MM.1S (cell line): ENCODE measurements at regions not wholly inside any gene's neighbourhood (a gene's known extent, or its start where the extent isn't known, plus 50 kb on each side); places are given as distances from the start of the nearest gene placed in this dataset.

Experiments
- DNase-seq: peaks from one replicate; pipeline ENCODE4 v3.0.0-alpha.2; 2015
- H2AFZ ChIP-seq: fragments of 300-600 bp; sonication (generic); 2 replicates; pipeline ENCODE4 v1.6.0; 2016; ENCODE audit warnings: antibody characterized with exemption, low read length
- H3F3A ChIP-seq: fragments of 300-600 bp; sonication (generic); 2 replicates; pipeline ENCODE4 v1.6.1; 2016; ENCODE audit warnings: mild to moderate bottlenecking, antibody characterized with exemption, low read length, moderate library complexity, mixed read lengths; ENCODE audit not compliant: insufficient read depth
- H3K27ac ChIP-seq: fragments of 300-600 bp; sonication (generic); 2 replicates; pipeline ENCODE4 v1.5.1; 2016; ENCODE audit warnings: mild to moderate bottlenecking, low read length
- H3K27me3 ChIP-seq: fragments of 300-600 bp; sonication (generic); replicated peaks from 2 replicates; pipeline ENCODE4 v1.6.0; 2016; ENCODE audit warnings: low read length; ENCODE audit not compliant: insufficient read depth
- H3K36me3 ChIP-seq: fragments of 300-600 bp; sonication (generic); replicated peaks from 2 replicates; pipeline ENCODE4 v1.6.1; 2016; ENCODE audit warnings: mild to moderate bottlenecking, low read length, mixed read lengths; ENCODE audit not compliant: insufficient read depth
- H3K4me1 ChIP-seq: fragments of 300-600 bp; sonication (generic); 2 replicates; pipeline ENCODE4 v1.6.1; 2016; ENCODE audit warnings: low read length, mixed read lengths
- H3K4me2 ChIP-seq: fragments of 300-600 bp; sonication (generic); 2 replicates; pipeline ENCODE4 v1.6.0; 2016; ENCODE audit warnings: low read depth, low read length
- H3K4me3 ChIP-seq: fragments of 300-600 bp; sonication (generic); 2 replicates; pipeline ENCODE4 v1.5.1; 2016; ENCODE audit warnings: low read length, mixed read lengths
- H3K79me2 ChIP-seq: fragments of 300-600 bp; sonication (generic); 2 replicates; pipeline ENCODE4 v1.6.1; 2016; ENCODE audit warnings: mixed run types, low read length, mixed read lengths
- H3K9ac ChIP-seq: fragments of 300-600 bp; sonication (generic); 2 replicates; pipeline ENCODE4 v1.6.1; 2016; ENCODE audit warnings: low read length, mixed read lengths
- H3K9me2 ChIP-seq: fragments of 300-600 bp; sonication (generic); replicated peaks from 2 replicates; pipeline ENCODE4 v1.6.1; 2016; ENCODE audit warnings: mild to moderate bottlenecking, low read length, mixed read lengths; ENCODE audit not compliant: insufficient read depth
- H3K9me3 ChIP-seq: fragments of 300-600 bp; sonication (generic); replicated peaks from 2 replicates; pipeline ENCODE4 v1.6.1; 2016; ENCODE audit warnings: mild to moderate bottlenecking, low read length, mixed read lengths; ENCODE audit not compliant: insufficient read depth
- H4K20me1 ChIP-seq: fragments of 300-600 bp; sonication (generic); 2 replicates; pipeline ENCODE4 v1.6.1; 2016; ENCODE audit warnings: mild to moderate bottlenecking, low read length, moderate library complexity, mixed read lengths; ENCODE audit not compliant: insufficient read depth
- EZH2 ChIP-seq: fragments of 300-600 bp; sonication (generic); optimal IDR thresholded peaks from 2 replicates; pipeline ENCODE3; 2017; ENCODE audit warnings: low read depth, mild to moderate bottlenecking, antibody characterized with exemption, low read length, mixed read lengths
- EZH2phosphoT487 ChIP-seq: fragments of 300-600 bp; sonication (generic); IDR thresholded peaks from 2 replicates; pipeline ENCODE4 v1.6.1; 2018; ENCODE audit warnings: antibody characterized with exemption, low read length
- TF ChIP-seq, protein P1 (sequence below): fragments of 300-600 bp; sonication (generic); IDR thresholded peaks from 2 replicates; pipeline ENCODE4 v1.5.1; 2016; ENCODE audit warnings: antibody characterized with exemption, low read length, mixed read lengths

- Histone ChIP-seq H3K79me2 (no peaks in the 10 kb centered on the region), H2AFZ (no peak overlapping the region), H3K27me3 (no peaks in the 10 kb centered on the region), H3K4me2 (no peak overlapping the region), H3K27ac (no peak overlapping the region), H3K4me3 (no peak overlapping the region), H3F3A (no peaks in the 10 kb centered on the region), H4K20me1 (no peaks in the 10 kb centered on the region), H3K4me1 (no peaks in the 10 kb centered on the region), H3K9me3 (no peaks in the 10 kb centered on the region), H3K9me2 (no peaks in the 10 kb centered on the region), H3K36me3 (no peaks in the 10 kb centered on the region), H3K9ac (no peak overlapping the region)
- no peak for DNase-seq
- TF ChIP-seq EZH2: no peak
- TF ChIP-seq EZH2phosphoT487: no peak
- TF ChIP-seq, protein P1, sequence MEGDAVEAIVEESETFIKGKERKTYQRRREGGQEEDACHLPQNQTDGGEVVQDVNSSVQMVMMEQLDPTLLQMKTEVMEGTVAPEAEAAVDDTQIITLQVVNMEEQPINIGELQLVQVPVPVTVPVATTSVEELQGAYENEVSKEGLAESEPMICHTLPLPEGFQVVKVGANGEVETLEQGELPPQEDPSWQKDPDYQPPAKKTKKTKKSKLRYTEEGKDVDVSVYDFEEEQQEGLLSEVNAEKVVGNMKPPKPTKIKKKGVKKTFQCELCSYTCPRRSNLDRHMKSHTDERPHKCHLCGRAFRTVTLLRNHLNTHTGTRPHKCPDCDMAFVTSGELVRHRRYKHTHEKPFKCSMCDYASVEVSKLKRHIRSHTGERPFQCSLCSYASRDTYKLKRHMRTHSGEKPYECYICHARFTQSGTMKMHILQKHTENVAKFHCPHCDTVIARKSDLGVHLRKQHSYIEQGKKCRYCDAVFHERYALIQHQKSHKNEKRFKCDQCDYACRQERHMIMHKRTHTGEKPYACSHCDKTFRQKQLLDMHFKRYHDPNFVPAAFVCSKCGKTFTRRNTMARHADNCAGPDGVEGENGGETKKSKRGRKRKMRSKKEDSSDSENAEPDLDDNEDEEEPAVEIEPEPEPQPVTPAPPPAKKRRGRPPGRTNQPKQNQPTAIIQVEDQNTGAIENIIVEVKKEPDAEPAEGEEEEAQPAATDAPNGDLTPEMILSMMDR: no peak
Observed at GRCh38 chr9:86700629-86701028, 246.7 kb downstream of the GAS1 start.

- no peak for DNase-seq
- no peak overlapping the region for H3K4me3 ChIP-seq
- no peak overlapping the region for H3K9ac ChIP-seq
- H3K4me1 ChIP-seq: no peaks in the 10 kb centered on the region
- no peak overlapping the region for H2AFZ ChIP-seq
- H3K9me2 ChIP-seq: no peaks in the 10 kb centered on the region
- TF ChIP-seq EZH2phosphoT487: no peak
- no peak for TF ChIP-seq EZH2
- TF ChIP-seq, protein P1: no peak
- no peaks in the 10 kb centered on the region for H3K79me2 ChIP-seq
- no peaks in the 10 kb centered on the region for H3K36me3 ChIP-seq
- no peaks in the 10 kb centered on the region for H3F3A ChIP-seq
- no peak overlapping the region for H3K4me2 ChIP-seq
- H3K9me3 ChIP-seq: no peaks in the 10 kb centered on the region
- H3K27ac ChIP-seq: no peak overlapping the region
- H4K20me1 ChIP-seq: no peaks in the 10 kb centered on the region
- no peaks in the 10 kb centered on the region for H3K27me3 ChIP-seq
Observed at GRCh38 chr9:86697999-86698398, 249.3 kb downstream of the GAS1 start.

- Histone ChIP-seq H2AFZ (no peak overlapping the region), H3K9me2 (no peaks in the 10 kb centered on the region), H3K4me2 (no peak overlapping the region), H3K79me2 (no peaks in the 10 kb centered on the region), H3K9me3 (no peaks in the 10 kb centered on the region), H3K4me3 (no peak overlapping the region), H3K4me1 (no peaks in the 10 kb centered on the region), H3K27me3 (no peaks in the 10 kb centered on the region), H3K9ac (no peak overlapping the region), H3K27ac (no peak overlapping the region), H4K20me1 (no peaks in the 10 kb centered on the region), H3F3A (no peaks in the 10 kb centered on the region), H3K36me3 (no peaks in the 10 kb centered on the region)
- TF ChIP-seq EZH2phosphoT487: no peak
- TF ChIP-seq EZH2: no peak
- DNase-seq: no peak
Observed at GRCh38 chr9:86697213-86697612, 250.1 kb downstream of the GAS1 start.

GRCh38 chr9:86695910-86696424 is 251.3 kb downstream of the GAS1 start:
- H3K9me3 ChIP-seq: no peaks in the 10 kb centered on the region
- H3K27me3 ChIP-seq: no peaks in the 10 kb centered on the region
- TF ChIP-seq, protein P1: no peak
- TF ChIP-seq EZH2 (no peak), EZH2phosphoT487 (no peak)
- no peaks in the 10 kb centered on the region for H3K36me3 ChIP-seq
- no peak overlapping the region for H3K4me2 ChIP-seq
- no peaks in the 10 kb centered on the region for H4K20me1 ChIP-seq
- no peak overlapping the region for H2AFZ ChIP-seq
- DNase-seq: no peak
- no peak overlapping the region for H3K27ac ChIP-seq
- no peaks in the 10 kb centered on the region for H3K4me1 ChIP-seq
- H3K79me2 ChIP-seq: no peaks in the 10 kb centered on the region
- no peak overlapping the region for H3K9ac ChIP-seq
- no peaks in the 10 kb centered on the region for H3K9me2 ChIP-seq
- no peak overlapping the region for H3K4me3 ChIP-seq
- no peaks in the 10 kb centered on the region for H3F3A ChIP-seq
